GM18511 (cell line): ENCODE measurements at regions not wholly inside any gene's neighbourhood (a gene's known extent, or its start where the extent isn't known, plus 50 kb on each side); places are given as distances from the start of the nearest gene placed in this dataset.
"Not testable (repeated sequence)": the region's sequence is repeated elsewhere in the genome, so short reads cannot be mapped to it uniquely, and the experiment has no call there.

Source experiments
- ATAC-seq: cut with Tn5 transposase; IDR thresholded peaks from one replicate; pipeline ENCODE4 v1.9.1; 2021; ENCODE audit warnings: mild to moderate bottlenecking, moderate library complexity; ENCODE audit not compliant: unreplicated experiment

DNA sequence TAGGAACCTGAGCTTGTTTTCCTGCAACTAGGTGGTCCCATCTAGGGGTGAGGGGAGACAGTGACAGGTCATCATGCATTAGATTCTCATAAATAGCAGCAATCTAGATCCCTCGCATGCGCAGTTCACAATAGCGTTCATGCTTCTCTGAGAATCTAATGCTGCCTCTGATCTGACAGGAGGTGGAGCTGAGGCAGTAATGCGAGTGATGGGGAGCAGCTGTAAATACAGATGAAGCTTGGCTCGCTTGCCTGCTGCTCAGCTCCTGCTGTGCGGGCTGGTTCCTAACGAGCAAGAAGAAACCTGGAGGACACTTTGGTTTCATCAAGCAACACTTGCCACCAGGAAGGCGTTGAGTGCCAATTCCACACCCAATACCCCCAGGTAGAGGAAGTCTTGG lies 95.1 kb upstream of the OLIG2 start:
- ATAC-seq: no peak

DNA sequence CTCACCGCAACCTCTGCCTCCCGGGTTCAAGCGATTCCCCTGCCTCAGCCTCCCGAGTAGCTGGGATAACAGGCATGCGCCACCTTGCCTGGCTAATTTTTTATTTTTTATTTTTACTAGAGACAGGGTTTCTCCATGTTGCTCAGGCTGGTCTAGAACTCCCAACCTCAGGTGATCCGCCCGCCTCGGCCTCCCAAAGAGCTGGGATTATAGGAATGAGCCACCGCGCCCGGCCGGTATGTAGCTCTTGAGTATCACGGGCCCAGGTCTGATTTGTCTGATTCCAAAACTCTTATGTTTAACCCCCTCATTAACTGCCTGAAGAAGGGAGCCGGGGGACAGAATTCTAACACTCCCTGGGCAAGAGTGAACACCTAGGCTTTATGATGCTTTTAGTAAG lies 91.7 kb upstream of the OLIG2 start:
- not testable (repeated sequence) for ATAC-seq

DNA sequence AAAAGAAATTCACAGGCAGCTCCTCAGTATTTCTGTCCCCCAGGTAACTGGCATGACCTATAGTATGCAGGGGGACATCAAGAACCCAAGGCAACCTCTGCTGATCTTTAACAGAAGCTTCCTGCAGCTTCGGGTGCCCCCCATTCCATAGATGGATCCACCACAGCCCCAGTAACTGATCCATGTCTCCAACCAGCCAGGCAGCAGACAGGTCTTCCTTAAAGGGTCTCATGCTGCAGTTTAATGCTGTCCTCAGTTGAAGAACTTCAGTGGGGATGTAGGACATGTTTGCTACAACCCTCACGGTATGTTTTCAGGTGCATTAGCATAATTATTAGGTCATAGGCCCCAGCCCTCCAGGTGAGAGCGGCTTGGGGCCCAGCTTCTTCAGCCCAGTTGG lies 90.9 kb upstream of the OLIG2 start:
- no peak for ATAC-seq

DNA sequence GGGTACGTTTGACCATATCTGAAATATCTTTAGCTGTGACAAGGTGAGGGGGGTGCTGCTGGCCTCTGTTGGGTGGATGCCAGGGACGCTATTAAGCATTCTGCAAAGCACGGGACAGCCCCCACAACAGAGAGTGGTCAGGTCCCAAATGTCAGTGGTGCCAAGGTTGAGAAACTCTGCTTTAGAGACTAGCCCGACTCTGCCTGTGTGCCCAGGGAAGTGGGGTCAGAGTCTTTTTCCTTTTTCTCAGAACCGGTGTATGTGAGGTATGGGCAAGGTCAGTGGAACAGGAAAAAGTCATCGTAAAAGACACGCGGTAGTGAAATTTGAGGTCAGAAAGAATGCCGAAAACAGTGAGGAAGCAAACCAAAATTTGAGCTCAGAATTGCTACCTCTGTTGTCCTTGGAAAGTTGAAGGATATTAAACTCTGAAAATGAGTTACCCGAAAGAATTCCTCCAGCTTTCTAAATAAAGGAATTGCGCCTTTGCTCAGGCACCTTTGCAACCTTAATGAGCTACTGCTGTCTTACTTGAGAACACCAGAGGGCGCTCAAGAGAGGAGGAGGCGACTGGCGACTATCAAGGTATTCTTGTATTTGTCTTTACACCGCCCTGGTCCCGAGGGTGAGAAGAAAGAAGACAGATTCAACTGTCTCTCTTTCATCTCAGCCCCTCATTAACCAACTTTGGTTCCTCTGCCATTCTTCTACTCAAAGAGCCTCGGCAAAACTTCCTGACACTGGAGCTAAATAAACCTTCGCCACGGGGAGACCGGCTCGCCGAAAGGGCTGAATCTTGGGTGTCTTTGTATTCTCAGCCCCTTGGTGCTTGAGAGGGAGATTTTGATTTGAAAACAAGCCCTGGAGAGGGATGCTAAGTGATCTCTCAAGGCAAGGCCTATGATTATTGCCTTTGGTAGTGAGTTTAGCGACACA lies 85.4 kb upstream of the OLIG2 start:
- ATAC-seq: no peak

DNA sequence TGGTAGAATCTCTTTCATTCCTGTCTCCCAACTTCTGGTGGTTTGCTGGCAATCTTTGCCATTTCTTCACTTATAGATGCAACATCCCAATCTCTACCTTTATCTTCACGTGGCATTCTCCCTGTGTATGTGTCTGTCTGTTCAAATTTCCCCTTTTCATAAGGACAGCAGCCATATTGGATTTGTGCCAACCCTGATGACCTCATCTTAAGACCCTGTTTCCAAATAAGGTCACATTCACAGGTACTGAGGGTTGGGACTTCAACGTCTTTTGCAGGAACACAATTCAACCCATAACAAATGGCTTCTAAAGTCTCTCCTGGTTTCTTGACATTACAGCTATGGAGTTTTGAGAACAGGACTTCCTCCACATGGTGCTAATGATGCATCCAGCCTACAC lies 84.5 kb upstream of the OLIG2 start:
- no peak for ATAC-seq

DNA sequence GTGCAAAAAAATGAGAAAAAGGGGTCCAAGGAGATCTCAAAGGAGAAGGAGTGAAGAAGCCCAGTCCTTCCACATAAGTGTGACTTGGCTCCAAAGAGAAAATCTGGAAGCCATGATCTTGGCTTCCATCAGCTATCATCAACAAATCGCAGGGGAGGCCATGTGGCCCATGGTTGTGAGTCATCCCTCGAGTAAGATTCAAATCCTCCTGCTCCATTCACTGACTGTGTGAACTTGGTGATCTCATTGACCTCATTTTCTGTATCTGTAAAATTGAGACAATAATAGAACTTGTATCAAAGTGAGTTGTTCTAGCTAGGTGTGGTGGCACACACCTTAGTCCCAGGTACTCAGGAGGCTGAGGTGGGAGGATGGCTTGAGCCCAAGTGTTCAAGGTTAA lies 79.1 kb upstream of the OLIG2 start:
- no peak for ATAC-seq

DNA sequence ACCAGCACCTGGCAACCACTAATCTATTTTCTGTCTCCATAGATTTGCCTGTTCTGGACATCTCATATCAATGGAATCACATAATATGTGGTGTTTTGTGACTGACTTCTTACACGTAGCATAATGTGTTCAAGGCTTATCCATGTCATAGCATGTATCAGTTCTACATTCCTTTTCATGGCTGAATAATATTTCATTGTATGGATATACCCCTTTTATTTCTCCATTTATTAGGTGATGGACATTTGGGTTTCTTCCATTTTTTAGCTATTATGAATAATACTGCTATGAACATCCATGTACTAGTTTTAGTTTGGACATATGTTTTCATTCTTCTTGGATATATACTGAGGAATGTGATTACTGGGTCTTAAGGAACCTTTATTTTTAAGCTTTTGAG lies 78.0 kb upstream of the OLIG2 start:
- ATAC-seq: no peak

DNA sequence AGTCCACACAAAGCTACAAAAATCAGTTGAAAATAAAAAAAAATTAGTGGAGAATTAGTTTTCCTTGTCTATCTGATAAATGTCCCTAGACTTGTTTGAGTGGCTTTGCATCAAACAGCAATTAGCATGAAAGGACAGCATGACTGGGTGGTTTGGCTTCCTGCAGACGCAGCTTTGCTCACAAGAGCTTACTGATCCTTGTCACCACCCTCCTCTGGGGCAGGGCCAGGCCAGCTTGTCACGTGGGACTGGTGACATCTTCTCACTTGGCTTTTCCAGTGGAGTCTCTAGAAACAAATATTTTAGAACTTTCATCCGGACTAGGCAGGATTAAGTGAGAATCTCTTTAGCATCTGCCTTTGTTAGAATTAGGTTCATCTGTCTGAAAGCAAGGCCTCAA lies 76.0 kb upstream of the OLIG2 start:
- ATAC-seq: no peak

DNA sequence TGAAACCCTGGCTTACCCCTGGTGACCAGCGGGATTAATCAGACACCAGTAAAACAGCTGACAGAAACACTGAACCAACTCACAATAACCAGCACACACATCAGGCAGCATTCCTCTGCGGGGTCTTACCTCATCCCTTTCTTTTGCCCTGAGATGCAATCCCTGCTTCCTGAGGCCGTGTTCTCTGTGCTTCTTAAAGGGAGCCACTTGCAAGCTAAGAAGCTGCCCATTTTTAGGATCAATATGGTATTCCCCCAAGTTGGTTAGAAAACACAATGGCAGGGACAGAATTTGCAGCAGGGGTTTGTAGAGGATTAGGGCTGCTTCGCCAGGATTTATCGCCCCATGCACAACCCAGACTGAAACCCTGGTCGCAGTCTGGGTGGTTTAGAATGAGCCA lies 74.7 kb upstream of the OLIG2 start:
- ATAC-seq: no peak

DNA sequence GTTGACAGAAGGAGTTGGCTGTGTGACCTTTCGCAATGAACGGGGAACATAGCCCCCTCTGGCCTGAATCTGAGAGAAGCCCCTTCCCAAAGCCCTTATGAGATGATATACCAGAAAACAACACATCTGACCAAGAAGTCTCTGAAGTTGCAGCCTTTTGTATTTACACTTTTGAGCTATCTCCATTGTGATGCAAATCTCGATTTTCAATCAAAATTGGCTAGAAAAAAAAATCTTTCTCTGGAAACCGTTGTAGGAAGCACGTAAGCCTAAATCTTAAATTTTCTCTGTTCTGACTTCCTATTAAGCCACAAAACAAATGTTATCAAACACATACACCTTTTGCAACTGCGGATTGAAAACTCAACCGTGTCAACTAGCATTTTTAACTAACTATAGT lies 71.4 kb upstream of the OLIG2 start:
- ATAC-seq: no peak

DNA sequence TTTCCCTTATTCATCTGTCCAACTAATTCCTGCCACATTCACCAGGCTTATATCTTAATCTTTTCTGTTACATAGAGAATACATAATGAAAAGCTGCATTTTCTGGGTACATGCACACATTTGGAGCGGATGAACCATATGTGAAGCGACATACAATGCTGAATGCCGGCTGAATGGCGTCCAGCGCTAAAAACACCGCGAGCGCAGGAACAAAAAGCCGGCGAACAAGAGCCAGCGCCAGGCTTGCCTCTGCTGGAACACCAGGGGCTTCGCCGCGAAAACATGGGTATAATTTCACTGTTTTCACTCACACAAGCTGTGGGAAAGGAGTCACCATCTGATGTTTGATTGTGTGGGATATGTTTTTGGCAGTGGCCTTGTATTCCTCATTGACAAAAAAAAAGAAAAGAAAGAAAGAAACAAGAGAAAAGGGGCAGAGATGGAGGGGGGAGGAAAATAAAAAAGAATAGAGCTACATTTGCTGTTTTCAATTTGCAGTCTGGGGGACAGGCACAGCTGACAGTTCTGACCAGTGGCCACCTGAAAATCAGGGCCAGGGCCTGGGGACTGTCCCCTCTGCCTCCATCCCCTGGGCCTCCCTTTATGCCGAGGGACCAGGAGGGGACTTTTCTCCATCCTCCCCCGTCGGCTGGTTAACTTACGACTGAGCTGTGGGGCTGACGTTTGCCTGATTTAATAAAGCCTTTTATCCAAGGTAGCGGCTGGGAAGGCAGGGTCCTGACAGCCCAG lies 70.2 kb upstream of the OLIG2 start:
- ATAC-seq: no peak

DNA sequence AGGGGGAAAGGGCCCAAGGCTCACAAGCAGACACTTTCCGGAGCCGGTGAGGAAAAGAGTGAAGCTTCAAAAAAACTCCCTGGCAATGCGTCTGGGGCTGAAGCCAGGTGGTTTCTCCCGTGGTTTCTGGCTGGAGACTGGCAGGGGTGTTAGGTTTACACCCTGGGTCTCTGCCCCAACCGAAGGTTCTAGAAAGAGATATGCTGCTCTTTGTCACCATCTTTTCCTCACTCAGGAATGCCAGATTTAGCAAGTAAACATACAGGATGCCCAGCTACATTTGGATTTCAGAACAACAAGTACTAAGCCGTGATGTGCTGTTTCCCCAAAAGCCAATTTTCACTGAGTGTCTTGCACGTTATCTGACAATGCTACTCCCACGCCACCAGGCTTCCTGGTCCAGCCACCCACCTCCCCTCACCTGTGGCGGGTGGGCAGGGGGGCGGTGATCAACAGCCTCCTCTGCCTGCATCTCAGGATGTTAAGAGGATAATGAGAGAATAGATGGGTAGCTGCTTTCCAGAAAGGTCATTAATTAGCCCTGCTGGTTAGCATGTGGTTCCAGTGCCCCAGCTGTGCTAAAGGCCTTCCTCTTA lies 69.6 kb upstream of the OLIG2 start:
- no peak for ATAC-seq

DNA sequence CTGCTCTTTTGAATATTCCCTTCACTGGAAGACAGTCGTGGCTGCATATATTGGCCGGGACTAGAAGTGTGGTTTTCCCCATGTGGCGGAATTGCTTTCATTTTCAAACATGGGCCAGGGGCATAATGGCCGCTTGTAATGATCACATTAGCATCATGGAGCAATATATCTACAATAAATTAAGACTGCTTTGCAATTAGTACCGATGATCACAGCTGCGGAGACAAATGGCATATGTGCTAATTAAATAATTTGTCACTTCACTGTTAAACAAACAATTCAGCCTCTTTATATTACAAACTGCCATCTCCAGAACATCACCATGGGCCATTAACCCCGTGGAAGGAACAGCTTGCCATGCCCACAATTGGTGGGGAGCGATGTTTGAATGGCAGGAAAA lies 68.2 kb upstream of the OLIG2 start:
- no peak for ATAC-seq

DNA sequence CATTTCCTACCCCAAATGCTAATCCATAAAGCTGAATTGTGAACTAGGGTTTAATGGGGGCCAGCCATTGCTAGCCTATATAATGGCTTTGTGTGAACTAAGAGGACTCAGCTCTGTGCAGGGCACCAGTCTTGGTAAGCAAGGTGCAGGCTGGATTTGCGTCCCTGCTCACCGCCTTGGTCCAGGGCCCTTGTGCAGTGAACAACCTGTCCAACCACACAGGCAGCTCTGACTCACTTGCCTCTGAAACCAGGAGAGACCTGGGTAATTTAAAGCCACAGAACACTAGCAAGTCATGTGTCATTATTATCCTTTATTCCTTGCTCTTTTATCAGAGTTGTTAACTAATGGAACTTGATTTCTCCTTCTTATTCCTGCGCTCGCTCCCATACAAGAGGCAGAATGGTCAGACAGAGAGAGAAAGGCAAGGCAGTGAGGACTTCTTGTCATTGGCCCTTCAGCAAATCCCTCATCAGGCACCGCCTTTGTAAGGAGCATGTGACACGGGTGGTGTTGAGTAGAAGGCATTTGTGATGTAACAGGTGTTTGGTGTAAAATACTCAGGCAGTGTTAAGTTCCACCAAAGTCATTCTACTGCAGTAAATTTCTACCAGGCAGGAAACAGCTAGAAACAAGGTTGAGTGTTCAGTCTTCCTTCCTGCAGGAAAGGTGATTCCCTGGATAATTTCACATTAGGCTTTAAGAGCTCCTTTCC lies 67.3 kb upstream of the OLIG2 start:
- no peak for ATAC-seq

DNA sequence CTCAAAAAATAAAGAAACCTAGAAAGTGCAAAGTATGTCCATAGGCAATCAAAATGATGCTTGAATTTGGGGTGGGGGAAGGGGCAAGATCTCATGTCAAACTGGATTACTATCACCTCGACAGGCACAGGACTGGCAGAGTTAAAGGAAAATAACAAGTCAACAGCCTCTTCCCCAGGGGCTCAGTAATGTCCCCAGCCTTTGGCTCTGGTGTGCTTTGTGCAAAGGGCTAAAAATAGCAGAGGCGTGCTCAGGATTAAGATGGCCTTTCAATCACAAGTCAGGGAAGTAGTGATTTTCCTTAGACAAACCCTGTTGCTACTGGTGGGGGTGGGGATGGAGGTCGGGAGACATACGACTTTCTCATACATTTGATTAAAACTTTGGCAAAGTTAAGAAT lies 63.5 kb upstream of the OLIG2 start:
- ATAC-seq: no peak

DNA sequence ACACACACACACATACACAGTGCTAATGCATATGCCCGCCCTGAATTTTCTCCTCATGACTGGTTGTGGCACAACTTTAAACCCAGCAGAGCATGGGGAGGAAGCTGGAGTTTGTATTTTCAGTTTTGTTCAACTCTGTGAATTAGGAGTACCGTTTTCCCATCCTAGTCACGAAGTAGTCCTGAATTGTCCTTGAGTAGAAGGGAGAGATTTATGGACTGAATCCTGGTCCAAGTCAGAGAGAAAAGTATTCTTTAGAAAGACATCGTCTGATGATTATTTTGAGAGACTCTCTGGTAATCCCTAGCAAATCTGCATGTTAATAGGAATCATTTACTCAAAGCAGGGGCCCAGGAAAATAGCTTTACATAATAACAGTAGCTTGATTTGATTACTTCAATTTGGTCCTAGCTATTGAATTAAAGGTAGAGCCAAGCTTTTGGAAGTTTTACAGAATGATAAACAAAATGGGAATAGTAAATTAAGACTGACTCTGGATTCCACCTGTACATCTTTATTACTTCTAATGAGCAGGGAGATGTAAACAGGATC lies 60.5 kb upstream of the OLIG2 start:
- no peak for ATAC-seq

DNA sequence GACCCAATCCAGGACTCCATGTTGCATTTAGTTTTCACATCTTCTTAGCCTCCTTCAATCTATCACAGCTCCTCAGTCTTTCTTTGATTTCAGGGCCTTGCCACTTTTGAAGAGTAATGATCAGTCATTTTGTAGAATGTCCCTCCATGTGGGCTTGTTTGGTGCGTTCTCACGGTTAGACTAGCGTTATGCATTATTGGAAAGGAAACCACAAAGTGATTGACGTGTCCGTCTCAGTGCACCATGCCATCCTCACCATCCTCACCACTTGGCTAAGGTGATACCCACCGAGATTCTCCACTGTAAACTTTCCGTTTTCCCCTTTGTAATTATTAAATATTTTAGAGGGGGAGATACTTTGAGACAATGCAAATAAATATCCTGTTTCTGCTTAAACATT lies 59.6 kb upstream of the OLIG2 start:
- no peak for ATAC-seq

DNA sequence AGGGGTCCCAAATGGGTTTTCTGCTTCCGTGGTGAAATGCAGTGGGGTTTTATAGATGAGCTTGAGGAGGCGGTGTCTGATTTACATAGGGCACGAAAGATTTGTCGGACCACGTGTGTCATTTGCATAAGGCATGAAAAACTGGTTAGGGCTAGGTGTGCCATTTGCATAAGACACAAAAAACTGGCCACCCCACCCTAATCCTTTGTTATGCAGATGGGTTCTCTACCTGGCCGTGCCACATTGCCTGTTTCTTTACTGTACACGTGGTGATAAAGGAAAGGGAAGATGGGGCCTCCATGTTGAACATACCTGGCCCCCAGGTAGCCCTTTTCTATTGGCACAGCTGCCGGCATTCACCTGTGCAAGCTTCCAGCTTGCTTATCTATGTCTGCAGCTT lies 57.6 kb upstream of the OLIG2 start:
- ATAC-seq: not testable (repeated sequence)

DNA sequence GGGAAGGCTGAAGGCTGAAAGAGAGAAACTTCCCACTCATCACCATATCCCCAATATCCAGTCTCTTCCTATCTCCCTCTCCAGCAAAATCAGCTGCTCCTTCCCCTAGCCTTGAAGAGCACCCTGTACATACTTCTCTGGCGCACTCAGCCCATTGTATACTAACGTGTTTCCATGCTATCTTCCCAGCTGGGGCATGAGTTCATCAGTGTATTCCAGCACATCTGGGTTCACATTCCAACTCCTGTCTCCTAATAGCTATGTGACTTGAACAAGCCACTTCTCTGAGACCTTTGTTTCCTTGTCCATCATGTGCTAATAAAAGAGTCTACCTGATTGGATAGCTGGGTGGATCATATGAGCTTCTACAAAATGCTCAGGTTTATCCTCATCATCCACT lies 51.1 kb upstream of the OLIG2 start:
- ATAC-seq: no peak

DNA sequence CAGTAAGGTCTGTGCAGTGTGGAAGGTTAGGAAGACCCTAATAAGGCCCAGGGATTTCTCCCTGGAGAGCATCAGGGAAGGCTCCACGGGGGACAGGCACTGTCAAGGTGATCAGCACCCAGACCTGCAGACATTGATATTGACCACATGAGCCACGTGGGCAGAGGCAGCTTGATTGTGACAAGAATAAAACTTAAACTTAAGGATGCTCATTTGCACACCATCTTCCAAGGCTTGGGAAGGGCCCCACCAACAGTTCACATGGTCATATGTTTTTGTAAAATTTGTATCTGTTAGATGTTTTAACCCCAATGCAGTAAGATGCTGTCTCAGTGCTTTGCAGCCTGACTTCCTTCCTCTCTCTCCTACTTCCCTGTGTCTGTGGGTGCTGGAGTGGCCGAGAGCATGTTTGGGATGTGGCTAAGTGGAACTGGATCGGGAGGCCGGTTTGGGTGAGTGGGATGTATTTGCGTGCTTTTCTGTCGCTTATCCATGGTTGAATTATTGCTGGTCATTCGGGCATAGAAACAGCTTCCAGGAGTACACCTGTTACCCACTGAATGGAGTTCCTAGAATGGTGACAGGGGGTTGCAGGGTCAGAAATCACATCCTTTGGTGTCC lies 49.8 kb upstream of the OLIG2 start:
- no peak for ATAC-seq
